ENCODE measurements at regions not wholly inside any gene's neighbourhood (a gene's known extent, or its start where the extent isn't known, plus 50 kb on each side); places are given as distances from the start of the nearest gene placed in this dataset.

GRCh38 chr2:136167721-136168475 is 49.9 kb upstream of the CXCR4 start:
- H3K4me1 ChIP-seq (ENCODE audit: control insufficient read depth in 2 of 2, insufficient read depth in 2 of 2, low read length in 2 of 2) = no peaks in the 10 kb centered on the region
- no peak overlapping the region for H3K27ac ChIP-seq (ENCODE audit: low read depth in 2 of 2, low read length in 2 of 2)
- no peak overlapping the region for H3K4me3 ChIP-seq (ENCODE audit: low read length in 2 of 2)
- H3K27me3 ChIP-seq (ENCODE audit: control insufficient read depth in 2 of 2, insufficient read depth in 2 of 2, low read length in 2 of 2) = no peaks in the 10 kb centered on the region
- no peak overlapping the region for H3K9ac ChIP-seq (ENCODE audit: low read depth in 1 of 2, low read length in 2 of 2)
- no peaks in the 10 kb centered on the region for H3K9me3 ChIP-seq (ENCODE audit: control insufficient read depth in 2 of 2, low read length in 2 of 2)
- H3K36me3 ChIP-seq (ENCODE audit: control insufficient read depth in 2 of 2, insufficient read depth in 2 of 2, low read length in 2 of 2) = no peaks in the 10 kb centered on the region

Data from mucosa of rectum (tissue), 2 donors.